NCI-H748 (cell line): ENCODE measurements at regions not wholly inside any gene's neighbourhood (a gene's known extent, or its start where the extent isn't known, plus 50 kb on each side); places are given as distances from the start of the nearest gene placed in this dataset.
A peak's percentile ranks its signal among the peaks of the same experiment; 100 is the strongest.
"Not testable (repeated sequence)": the region's sequence is repeated elsewhere in the genome, so short reads cannot be mapped to it uniquely, and the experiment has no call there.

ENCODE experiments used
- DNase-seq: peaks from one replicate; lab custom pipeline; 2025; ENCODE audit not compliant: unreplicated experiment; lab: John Stamatoyannopoulos, UW

DNA sequence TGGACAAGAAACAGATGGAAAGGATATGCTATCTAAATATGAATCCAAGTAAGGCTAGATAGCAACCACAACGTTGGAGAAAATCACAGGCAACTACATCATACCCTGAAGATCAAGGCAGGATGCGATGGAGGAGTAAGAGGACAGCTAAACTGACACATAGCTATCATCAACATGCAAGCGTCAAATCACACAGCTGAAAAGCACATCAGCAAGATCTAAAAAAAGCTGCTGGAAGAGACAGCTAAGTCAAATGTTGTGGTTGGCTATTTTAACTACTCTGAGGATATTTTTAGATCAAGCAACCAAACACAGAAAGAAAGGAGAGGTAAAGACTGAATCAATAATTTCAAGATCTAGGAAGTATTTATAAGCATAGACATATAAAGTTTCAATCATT lies 466.9 kb downstream of the BRD1 start:
- DNase-seq: no peak

DNA sequence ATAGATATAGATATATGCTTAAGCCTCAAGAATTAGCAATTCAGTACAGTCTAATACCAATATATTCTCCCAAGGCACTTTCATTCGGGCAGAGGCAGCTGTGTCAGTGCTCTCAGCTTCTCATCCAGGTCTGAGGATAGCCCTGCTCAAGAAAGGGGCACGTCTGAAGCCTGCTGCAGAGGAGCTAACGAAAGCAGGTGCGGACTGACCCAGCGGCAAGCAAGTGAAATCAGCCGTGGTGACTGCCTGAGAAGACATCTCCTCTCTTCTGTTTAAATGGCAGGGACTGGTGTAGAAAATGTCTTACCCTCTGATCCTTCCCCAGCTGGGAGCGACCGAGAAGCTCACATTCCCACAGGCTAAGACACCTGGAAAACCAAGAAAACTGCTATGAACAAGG lies 468.6 kb downstream of the BRD1 start:
- DNase-seq: no peak

DNA sequence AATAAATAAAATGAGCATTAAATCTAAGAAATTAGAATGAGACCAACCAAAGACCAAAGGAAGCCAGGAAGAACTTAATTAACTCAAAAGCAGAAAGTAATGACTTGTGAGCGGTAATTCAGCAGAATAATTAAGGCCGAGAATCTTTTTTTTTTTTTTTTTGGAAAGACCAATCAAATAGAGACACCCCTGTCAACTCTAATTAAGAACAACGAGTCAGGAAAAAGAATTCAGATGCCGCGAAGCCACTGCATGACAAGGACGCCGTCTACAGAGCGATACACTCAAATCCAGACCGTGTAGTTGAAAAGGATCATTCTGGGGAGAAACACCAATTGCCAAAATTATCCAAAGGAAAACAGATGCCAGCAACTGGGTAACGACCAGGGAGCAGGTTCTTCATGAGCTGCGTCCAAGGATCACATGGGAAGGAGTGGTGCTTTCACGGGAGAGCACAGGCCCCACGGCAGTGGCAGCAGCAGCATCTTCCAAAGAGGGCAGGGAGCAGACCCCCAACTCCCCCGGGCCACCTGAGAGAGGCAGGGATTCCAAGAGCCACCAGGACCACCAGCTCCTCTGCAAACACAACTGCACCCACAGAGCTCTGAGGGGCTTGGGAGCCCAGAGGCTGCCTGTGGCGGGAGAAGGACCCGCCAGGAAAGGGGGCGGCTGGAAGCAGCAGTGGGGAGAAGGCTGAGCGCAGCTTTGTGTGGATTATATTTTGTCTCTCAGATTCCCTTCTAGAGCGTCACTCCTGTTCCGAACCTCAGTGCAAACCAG lies 469.8 kb downstream of the BRD1 start:
- no peak for DNase-seq

DNA sequence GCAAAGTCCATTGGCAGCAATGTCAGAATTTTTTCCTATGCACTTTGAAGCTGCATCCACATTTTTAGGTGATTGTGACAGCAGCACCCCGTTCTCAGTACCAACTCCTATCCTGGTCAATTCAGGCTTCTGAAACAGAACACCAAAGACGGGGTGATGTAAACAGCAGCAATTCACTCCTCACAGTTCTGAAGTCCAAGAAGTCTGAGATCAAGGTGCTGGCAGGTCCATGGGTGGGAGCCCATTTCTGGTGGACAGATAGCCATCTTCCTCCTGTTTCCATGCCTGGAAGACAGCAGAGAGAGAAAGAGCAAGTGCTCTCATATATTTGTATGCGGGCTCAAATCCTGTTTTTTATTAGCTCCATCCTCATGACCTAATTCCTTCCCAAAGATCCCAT lies 471.2 kb downstream of the BRD1 start:
- no peak for DNase-seq

DNA sequence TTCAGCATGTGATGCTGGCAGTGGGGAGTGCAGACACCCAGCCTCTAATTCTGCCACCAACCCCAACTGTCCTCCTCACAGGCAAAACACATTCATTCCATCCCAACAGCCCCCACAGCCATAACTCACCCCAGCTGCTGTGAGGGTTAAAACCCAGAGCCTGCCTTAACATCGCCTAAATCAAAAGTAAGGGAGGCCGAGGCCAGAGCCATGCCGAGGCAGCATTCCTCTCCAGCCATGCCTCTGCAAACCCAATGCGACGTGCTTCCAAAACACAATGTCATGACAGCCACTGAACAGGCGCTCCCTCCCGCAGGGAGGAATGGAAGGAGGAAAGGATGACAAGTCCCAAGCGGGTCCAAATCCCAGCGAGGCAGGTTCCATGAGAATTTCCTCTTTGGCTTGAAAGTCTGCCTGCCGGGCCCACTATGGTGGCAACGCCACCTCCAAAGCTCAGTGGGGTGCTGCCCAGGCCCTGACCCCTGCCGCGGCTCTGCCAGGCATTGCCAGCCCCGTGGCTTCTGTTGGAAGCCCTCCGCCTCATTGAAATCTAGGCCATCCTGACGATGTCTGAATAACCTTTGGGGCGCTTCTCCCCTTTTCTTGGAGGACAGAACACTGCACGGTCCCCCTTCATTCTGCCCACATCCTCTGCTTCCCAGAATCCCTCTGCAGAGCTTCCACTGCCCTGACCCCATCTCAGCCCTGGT lies 472.3 kb downstream of the BRD1 start:
- DNase-seq: no peak

DNA sequence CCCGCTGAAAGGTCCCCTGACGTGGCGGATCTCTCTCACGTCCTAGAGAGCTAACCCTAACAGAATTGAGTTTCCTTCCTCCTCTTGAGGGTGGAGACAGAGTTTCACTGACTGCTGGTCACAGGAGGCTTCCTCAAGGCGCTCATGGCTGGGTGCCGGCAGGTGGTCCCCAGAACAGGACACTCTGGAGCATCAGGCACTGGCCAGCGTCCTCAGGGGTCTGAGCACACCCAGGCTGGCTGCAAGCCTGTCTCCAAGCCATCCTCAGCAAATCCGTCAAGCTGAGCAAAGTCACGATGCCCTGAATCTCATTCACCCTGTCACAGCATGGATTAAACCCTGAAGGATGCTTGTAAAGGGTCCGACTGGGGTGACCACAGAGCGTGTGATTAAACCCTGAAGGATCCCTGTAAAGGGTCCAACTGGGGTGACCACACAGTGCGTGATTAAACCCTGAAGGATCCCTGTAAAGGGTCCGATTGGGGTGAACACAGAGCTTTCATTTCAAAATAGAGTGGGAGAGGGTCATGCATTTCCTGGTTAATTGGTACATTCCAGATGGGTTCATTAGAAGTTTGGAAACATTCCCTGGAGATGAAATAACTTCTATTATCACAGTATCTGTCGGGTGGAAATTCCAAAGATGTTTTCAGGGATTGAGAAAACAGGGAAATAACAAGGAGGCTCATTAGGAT lies 473.0 kb downstream of the BRD1 start:
- no peak for DNase-seq

DNA sequence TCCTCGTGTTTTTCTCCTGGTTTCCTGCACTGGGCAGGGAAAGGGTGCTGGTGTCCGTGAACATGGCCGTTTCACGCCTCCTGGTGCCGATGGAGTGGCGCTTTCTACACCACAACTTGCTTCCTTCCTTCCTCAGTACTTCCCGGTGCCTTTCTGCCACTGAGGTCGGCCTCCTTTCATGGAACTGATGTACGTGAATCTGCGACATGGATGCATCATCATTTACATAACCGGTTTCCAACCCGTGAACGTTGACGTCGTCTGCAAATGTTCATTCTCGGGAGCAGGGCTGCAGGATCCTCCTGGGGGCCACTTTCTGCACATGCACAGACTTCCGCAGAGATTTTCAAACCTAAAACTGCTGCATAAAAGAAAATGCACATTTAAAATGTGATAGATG lies 474.4 kb downstream of the BRD1 start:
- DNase-seq: no peak

DNA sequence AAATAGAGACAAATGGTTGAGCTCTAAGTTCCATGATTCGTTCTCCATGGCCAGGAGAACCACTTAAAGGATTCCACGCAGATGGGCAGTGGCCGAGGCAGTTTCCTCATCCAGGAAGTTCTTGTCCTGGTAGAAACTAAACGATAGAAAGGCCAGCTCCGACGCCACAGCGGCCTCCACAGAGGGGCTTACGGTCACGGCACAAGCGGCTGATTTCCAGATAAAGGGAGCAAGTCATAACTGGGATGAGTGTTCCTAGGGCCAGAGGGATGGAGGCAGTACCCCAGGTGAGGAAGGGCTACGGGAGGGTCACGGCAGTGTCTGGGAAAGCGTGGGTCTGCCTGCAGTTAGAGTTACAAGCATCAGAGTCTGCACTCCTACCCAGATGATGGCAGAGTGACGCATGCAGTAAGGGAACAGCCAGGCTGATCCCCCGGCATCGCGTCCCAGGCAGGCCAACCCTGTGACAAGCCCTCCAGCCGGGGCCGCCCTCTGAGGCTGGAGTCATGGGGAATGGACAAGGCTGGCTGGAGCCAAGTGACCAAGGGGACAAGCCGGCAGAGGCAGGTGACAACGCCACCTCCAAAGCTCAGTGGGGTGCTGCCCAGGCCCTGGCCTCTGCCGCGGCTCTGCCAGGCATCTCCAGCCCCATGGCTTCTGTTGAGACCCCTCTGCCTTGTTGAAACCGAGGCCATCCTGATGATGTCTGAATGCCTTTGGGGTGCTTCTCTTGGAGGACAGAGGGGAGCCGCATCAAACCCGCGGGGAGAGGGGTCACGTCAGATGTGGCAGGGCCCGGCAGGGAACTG lies 475.1 kb downstream of the BRD1 start:
- no peak for DNase-seq

DNA sequence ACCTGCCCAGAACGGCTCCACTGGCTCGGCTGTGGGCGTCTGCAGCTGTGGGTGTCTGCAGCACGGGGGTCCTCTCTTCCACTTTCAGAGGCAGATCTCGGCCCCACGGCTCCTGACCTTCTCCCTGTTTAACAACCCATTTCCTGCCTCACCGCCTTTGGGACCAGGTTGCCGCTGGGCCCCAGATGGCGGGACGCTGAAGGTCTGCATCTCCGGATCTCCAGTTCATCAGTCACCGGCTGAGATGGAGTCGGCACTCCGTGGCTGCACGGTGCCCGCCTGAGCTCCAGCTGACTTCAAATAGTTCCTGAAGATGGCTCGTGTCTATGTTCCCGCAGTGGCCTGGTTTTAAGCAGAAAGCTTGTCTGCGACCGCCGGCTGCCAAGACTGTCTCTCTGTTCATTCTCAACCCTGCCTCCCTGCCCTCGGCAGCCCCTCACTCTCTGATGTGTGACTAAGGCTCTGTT lies 475.9 kb downstream of the BRD1 start:
- DNase-seq: no peak

DNA sequence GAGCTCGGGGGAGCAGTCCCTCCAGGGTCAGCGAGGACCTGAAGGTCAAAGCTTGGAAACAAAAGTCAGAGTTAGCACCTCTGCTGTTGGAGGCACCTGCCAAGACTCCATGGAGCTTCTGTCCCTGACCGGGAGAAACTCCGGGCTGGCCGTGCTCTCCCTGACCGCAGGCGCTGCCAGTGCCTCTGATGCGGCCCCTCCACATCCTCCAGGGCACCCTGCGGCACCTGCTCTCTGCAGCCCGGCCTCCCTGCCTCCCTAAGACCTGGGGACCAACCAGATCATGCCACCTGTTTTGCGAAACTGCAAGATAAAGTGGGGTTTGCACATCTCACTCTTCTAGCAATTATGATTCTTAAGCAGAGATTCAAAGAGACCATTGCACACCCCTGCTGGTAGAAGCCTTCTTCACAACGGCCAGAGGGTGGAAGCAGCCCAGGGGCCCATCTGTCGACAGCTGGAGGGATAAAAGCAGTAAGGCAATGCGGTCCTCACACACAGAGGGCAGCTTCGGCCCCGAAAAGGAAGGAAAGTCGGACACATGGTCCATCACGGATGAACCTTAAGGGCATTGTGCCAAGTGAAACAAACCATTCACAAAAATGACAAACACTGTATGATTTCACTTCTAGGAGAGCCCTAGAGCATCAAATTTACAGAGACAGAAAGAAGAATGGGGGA lies 477.1 kb downstream of the BRD1 start:
- DNase-seq: peak; percentile 47

DNA sequence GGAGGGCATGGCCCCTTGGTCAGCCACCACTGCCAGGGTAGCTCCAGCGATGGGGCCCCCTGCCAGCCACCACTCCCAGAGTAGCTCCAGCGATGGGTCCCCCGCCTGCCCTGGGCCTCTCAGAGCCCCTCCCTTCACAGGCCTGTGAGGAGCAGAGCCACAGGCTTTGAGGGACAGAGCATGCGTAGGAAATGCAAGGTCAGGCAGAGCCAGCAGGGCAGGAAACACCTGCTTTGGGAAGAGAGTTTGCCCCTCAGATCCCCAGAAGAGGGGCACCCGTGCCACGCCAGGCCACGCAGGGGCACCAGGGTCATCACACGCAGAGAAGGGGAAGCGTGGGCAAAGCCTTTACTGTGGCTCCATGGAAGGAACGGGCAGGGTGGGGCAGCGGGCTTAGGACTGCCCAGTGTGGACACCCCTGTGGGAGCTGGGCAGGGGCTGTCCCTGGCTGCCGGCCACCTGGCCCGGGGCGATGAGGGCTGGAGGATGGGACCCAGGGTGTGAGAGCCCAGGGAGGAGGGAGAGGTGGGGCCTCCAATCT lies 477.8 kb downstream of the BRD1 start:
- no peak for DNase-seq

DNA sequence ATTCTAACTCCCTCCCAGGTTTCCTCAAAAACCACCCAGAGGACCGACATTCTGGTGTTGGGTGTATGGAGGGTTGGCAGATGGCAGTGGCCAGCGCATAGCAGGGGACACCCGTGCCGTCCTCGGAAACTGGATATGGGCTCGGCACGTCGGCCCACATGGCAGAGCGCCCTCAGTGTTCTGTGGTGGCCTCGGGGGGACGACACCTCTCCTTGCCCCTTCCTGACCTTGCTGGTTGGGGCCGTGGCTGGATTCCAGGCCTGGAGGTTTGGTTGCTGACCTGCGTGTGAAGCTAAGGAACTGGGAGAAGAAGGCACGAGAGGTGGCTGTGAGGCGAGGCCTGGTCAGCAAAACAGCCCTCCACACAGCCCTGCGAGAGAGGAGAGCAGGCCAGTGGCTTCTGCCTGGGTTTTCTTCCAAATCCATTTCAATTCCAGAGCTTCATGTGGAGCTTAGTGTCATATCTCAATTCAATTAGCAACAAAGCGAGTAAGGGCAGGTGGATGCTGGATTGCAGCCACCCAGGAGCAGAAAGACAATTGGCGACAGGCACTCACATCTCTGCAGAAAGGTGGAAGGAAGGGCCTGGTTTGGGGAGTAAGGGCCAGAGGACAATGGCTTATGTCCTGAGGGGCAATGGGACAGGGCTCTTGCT lies 478.4 kb downstream of the BRD1 start:
- DNase-seq: no peak

DNA sequence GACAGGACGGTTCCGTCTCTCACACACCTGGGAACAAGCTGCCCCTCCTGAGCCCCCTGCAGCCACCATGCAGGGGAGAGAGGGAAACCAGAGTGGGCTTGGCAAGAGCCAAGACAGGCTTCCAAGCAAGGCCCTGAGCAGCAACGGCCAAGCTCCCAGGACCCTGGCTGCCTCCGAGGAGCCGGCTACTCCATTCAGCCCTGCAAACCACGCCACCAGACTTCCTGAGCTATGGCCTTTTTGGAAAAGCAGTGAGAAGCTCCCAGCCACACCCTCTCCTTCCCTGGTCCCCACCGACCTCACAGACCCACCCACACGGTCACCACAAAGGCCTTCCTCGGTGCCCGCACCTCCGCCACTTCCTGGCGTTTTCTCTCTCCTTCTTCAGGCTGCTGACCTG lies 479.0 kb downstream of the BRD1 start:
- no peak for DNase-seq

DNA sequence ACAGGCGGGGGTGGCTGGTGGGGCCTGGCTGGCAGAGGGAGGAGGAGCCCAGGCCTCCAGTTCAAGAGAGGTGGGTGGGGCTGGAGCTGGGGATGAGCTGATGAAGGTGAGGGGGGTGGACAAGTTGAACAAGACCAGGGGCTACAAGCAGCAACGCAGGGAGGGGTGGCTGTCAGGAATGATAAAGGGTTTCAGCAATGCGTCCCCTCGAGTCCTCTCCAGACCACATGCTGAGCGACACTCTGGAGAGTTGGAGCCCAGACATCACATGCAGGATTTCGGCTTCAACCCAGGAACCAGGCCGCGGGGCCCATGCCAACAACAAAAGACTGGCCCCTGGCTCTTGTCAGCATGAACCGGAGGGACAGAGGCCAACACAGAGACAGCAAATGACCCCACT lies 480.3 kb downstream of the BRD1 start:
- DNase-seq: no peak

DNA sequence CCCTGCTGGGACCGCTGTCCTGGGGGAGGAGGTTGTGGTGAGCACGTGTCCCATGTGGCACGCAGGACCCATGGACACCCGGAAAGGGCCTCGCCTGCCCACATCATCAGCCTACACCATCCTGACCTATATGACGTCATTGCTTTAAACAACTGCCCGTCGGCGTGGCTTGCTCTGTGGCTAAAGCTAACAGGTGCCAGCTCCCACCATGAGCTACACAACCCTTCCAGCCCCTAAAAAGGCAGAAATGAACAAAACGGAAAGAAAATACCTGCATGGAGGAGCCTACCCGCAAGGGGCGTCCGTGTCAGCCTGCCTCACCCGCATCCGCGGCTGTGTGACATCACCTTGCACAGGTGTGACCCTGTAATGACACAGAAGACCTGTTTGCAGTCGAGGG lies 481.8 kb downstream of the BRD1 start:
- no peak for DNase-seq

DNA sequence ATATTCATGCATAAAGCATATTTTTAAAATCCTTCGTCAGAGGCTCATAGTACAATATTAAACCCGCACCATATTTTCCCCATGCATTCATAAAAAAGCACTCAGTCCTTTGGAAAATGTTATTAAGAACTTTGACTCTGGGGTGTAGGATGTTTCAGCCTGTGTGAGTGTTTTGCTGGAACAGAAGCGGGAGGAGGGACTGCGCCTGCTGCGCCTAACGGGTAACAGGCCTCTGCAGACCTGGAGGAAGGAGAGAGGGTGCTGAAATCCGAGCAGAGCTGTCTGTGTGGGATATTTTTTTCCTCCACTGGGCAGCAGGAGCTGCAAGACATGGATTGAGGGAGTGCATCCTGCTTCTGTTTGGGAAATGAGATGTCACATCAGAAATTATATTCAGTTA lies 483.0 kb downstream of the BRD1 start:
- DNase-seq: no peak

DNA sequence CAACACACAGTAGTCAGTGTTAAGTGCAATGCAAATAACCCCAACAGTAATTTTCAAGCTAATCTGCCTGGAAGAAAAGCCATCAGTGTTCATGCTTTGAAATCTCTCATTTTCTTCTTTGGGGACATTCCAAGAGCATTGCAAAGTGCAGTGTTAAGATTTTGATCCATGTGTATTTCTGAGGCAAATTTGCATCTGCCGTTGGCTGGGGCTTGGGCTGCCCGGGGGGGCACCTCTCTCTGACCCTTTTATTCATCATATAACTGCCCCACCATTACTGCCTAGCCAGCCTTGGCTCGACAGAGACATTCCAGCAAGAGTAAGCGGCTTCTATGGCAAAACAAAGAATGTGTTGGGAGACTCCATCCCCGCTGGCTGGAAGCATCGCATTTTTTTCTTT lies 483.5 kb downstream of the BRD1 start:
- no peak for DNase-seq

DNA sequence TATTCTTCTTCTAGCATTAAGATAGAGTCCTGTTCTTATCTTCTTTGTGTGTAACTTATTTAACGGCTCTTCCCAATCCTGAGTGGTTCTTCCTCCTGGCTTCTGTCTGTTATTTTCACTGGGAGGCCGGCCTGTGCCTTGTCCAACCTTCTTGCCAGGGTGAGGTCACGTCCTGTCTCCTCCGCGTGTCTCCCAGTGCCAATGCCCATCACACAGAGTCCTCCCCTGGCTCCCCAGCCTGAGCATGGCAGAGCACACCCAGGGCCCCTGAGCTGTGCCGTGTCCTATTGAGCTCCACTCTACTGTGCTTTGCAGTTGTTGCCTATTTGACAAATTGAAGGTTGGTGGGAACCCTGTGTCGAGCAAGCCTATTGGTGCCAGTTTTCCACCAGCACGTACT lies 487.3 kb downstream of the BRD1 start:
- no peak for DNase-seq

DNA sequence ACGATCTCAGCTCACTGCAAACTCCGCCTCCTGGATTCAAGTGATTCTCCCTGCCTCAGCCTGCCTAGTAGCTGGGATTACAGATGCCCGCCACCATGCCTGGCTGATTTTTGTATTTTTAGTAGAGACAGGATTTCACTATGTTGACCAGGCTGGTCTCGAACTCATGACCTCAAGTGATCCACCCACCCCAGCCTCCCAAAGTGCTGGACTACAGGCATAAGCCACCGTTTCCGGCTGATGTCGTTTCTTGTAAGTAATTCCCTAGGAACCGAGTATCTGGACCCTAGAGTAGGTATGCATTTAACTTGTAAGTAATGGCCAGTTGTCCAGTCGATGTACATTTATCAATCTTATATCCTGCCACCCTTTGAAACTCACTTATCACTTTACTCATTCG lies 491.2 kb downstream of the BRD1 start:
- DNase-seq: not testable (repeated sequence)

DNA sequence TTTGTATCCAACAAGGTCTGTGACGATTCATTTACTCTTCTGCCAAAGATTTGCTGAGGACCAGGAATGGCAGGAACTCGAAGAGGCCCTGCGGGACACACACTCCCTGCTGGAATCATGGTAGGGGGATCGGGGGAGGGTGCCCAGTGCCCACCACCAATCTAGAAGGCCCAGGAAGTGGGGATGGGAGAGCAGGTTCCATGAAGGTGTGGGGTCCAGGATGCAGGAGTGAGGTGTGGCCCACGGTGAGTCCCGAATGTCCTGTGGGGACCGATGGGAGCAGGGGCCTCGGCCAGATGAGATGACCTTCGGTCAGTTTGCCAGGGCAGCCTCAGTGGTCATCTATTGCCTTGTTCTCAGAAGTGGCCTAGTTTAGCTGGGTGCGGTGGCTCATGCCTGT lies 492.7 kb downstream of the BRD1 start:
- no peak for DNase-seq
